GM10266 (cell line): ENCODE measurements at regions not wholly inside any gene's neighbourhood (a gene's known extent, or its start where the extent isn't known, plus 50 kb on each side); places are given as distances from the start of the nearest gene placed in this dataset.

ENCODE experiments used
- DNase-seq: peaks from one replicate; pipeline ENCODE4 v3.0.0; 2012; ENCODE audit errors: extremely low spot score
- CTCF ChIP-seq: IDR thresholded peaks from 2 replicates; pipeline ENCODE4 v1.5.1; 2012; ENCODE audit warnings: mild to moderate bottlenecking, low read depth; ENCODE audit not compliant: control insufficient read depth, insufficient read depth; ENCODE audit errors: missing control alignments

- TF ChIP-seq CTCF = no peak
- DNase-seq = no peak
Measured at GRCh38 chr13:53691417-53691816, 662.8 kb downstream of the OLFM4 start.

- DNase-seq = no peak
- TF ChIP-seq CTCF = no peak
Measured at GRCh38 chr13:53694814-53695532, 666.4 kb downstream of the OLFM4 start.

GRCh38 chr13:53703371-53704080, 674.9 kb downstream of the OLFM4 start:
- no peak for TF ChIP-seq CTCF
- no peak for DNase-seq

GRCh38 chr13:53719281-53719680, 690.7 kb downstream of the OLFM4 start:
- no peak for TF ChIP-seq CTCF

GRCh38 chr13:53732664-53733063, 704.1 kb downstream of the OLFM4 start:
- no peak for DNase-seq
- no peak for TF ChIP-seq CTCF

More at GRCh38 chr13:53719281-53719680, 690.7 kb downstream of the OLFM4 start:
- DNase-seq = no peak

- no peak for TF ChIP-seq CTCF
- DNase-seq = no peak
Measured at GRCh38 chr13:53743906-53744305, 715.3 kb downstream of the OLFM4 start.

- no peak for TF ChIP-seq CTCF
- no peak for DNase-seq
Measured at GRCh38 chr13:53747825-53748224, 719.2 kb downstream of the OLFM4 start.
